ENCODE measurements at regions not wholly inside any gene's neighbourhood (a gene's known extent, or its start where the extent isn't known, plus 50 kb on each side); places are given as distances from the start of the nearest gene placed in this dataset.
"Not testable (repeated sequence)": the region's sequence is repeated elsewhere in the genome, so short reads cannot be mapped to it uniquely, and the experiment has no call there.

DNA sequence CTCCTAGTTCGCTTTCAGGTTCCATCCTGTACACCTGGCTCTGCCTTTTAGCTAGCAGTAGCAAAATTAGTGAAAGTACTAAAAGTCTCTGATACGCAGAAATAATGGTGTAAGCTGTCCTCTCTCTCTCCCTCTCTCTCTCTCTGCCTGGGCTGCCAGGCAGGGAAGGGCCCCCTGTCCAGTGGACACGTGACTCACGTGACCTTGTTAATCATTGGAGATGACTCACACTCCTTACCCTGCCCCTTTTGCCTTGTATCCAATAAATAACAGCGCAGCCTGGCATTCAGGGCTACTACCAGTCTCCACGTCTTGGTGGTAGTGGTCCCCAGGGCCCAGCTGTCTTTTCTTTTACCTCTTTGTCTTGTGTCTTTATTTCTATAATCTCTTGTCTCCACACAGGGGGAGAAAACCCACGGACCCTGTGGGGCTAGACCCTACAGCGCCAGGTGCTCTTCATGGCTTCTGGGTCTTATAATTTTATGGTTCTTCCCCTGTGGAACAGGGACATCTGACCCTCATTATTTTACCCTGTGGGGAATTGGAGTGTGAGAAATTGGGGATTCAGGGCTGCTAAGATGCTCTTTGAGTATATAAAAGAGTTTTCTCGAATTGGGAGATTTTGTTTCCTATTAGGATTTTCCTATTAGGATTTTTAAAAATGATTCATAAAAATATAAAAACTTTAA lies 1348.2 kb downstream of the GATA3 start:
- not testable (repeated sequence) for TF ChIP-seq GATA2 (IDR thresholded peaks at IDR 0.05; ENCODE audit: insufficient read depth, insufficient read length, low read depth, low read length); POLR2AphosphoS5 (IDR thresholded peaks at IDR 0.05; ENCODE audit: insufficient read depth, low read depth, low read length); JUN (IDR thresholded peaks at IDR 0.05; ENCODE audit: borderline replicate concordance, insufficient read depth, insufficient read length, low read depth); CTCF (IDR thresholded peaks at IDR 0.05; ENCODE audit: extremely low read depth in 1 of 2, insufficient read depth in 1 of 2, low read depth in 1 of 2, low read length in 2 of 2); EZH2 (IDR thresholded peaks at IDR 0.05; ENCODE audit: borderline replicate concordance, low read depth, low read length, severe bottlenecking); POLR2A (IDR thresholded peaks at IDR 0.05; ENCODE audit: low read depth, low read length); MYC (IDR thresholded peaks at IDR 0.05; ENCODE audit: low read depth, low read length)
- TF ChIP-seq, protein P1, sequence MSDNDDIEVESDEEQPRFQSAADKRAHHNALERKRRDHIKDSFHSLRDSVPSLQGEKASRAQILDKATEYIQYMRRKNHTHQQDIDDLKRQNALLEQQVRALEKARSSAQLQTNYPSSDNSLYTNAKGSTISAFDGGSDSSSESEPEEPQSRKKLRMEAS (IDR thresholded peaks at IDR 0.05; ENCODE audit: insufficient read depth, insufficient read length) = not testable (repeated sequence)

Measured in endothelial cell of umbilical vein (primary cell).